GM12865 (cell line): ENCODE measurements at regions not wholly inside any gene's neighbourhood (a gene's known extent, or its start where the extent isn't known, plus 50 kb on each side); places are given as distances from the start of the nearest gene placed in this dataset.

ENCODE experiments used
- DNase-seq: peaks from one replicate; pipeline ENCODE4 v3.0.0; 2010; ENCODE audit warnings: low read depth
- H3K4me3 ChIP-seq: 2 replicates; pipeline ENCODE4 v1.5.1; 2011; ENCODE audit warnings: mild to moderate bottlenecking, low read depth, low read length, control low read depth
- CTCF ChIP-seq: IDR thresholded peaks from 2 replicates; pipeline ENCODE4 v1.5.1; 2011; ENCODE audit warnings: low read length, control low read depth, low read depth, inconsistent platforms; ENCODE audit not compliant: insufficient read depth; ENCODE audit errors: missing control alignments

GRCh38 chr16:61024180-61024900, 1011.9 kb downstream of the CDH8 start:
- no peak for DNase-seq
- no peak overlapping the region for H3K4me3 ChIP-seq
- TF ChIP-seq CTCF: no peak

GRCh38 chr16:61014869-61015268, 1021.4 kb downstream of the CDH8 start:
- no peak for DNase-seq
- no peak for TF ChIP-seq CTCF

GRCh38 chr16:61007694-61008093, 1028.5 kb downstream of the CDH8 start:
- TF ChIP-seq CTCF: no peak
- DNase-seq: no peak
- no peak overlapping the region for H3K4me3 ChIP-seq

More at GRCh38 chr16:61014869-61015268, 1021.4 kb downstream of the CDH8 start:
- H3K4me3 ChIP-seq: no peak overlapping the region

- H3K4me3 ChIP-seq: no peak overlapping the region
- no peak for DNase-seq
- TF ChIP-seq CTCF: no peak
Measured at GRCh38 chr16:61005952-61006351, 1030.3 kb downstream of the CDH8 start.

GRCh38 chr16:61002479-61003204, 1033.6 kb downstream of the CDH8 start:
- DNase-seq: no peak
- H3K4me3 ChIP-seq: no peak overlapping the region
- TF ChIP-seq CTCF: no peak

- TF ChIP-seq CTCF: no peak
- no peak for DNase-seq
Measured at GRCh38 chr16:60991886-60992285, 1044.4 kb downstream of the CDH8 start.

More at GRCh38 chr16:60991886-60992285, 1044.4 kb downstream of the CDH8 start:
- H3K4me3 ChIP-seq: no peak overlapping the region
